ENCODE measurements at regions not wholly inside any gene's neighbourhood (a gene's known extent, or its start where the extent isn't known, plus 50 kb on each side); places are given as distances from the start of the nearest gene placed in this dataset.

GRCh38 chr1:157371221-157371620 lies 181.1 kb downstream of the FCRL5 start:
- TF ChIP-seq CTCF (IDR thresholded peaks at IDR 0.05) = no peak
- no peak for TF ChIP-seq POLR2A (IDR thresholded peaks at IDR 0.05)

Measured in lower leg skin (tissue), 3 donors.